ENCODE measurements at regions not wholly inside any gene's neighbourhood (a gene's known extent, or its start where the extent isn't known, plus 50 kb on each side); places are given as distances from the start of the nearest gene placed in this dataset.

DNA sequence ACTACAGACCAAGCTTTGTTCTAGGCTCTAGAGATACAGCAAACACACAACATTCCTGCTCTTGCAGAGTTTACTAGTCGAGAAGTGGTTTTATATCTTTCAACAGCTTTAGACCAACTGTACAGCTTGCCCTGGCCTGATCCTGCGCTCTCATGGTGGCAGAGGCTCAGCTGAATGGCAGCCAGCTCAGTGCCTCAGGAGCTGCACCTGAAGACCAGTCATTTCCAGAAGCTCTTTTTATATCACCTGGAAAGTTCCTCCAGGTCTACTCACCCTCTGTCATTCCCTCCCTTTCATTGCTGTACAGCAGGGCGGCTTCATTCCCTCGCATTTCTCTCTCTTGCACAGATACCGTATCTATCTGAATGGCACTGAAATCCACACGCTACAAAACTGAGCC is 319.8 kb downstream of the GATA3 start:
- Histone ChIP-seq H3K9me3 (ENCODE audit: insufficient read depth, low read depth, low read length) (no peaks in the 10 kb centered on the region), H2BK5ac (ENCODE audit: low read depth, low read length, poor library complexity) (no peak overlapping the region), H3K4me2 (ENCODE audit: low read length) (no peak overlapping the region), H3K18ac (ENCODE audit: low read length) (no peak overlapping the region), H3K4ac (ENCODE audit: low read depth, low read length) (no peak overlapping the region), H3K27ac (ENCODE audit: low read depth, low read length) (no peak overlapping the region), H3K23ac (ENCODE audit: low read length) (no peak overlapping the region), H3K4me1 (ENCODE audit: control insufficient read depth in 1 of 2, insufficient read depth in 2 of 2, low read length in 2 of 2) (peaks cover 0 to 3% of the 10 kb centered on the region in 2 experiments), H3K36me3 (ENCODE audit: control insufficient read depth in 1 of 2, insufficient read depth in 2 of 2, low read length in 2 of 2) (no peaks in the 10 kb centered on the region), H2AFZ (ENCODE audit: insufficient read depth, low read length, poor library complexity) (no peak overlapping the region), H4K91ac (ENCODE audit: low read depth, low read length) (peak overlapping the region; percentile 26), H3K27me3 (ENCODE audit: insufficient read depth, low read length) (no peaks in the 10 kb centered on the region), H2BK120ac (ENCODE audit: insufficient read depth, low read length, poor library complexity) (no peak overlapping the region), H2BK12ac (ENCODE audit: low read length) (no peak overlapping the region), H3K79me2 (ENCODE audit: control insufficient read depth, insufficient read depth, low read length, poor library complexity) (no peaks in the 10 kb centered on the region), H3K14ac (ENCODE audit: low read length) (no peak overlapping the region), H3K79me1 (ENCODE audit: low read length) (peaks cover 5% of the 10 kb centered on the region), H2AK5ac (ENCODE audit: low read length) (peak overlapping the region; percentile 79), H3K4me3 (ENCODE audit: low read depth, low read length) (no peak overlapping the region), H3K9ac (ENCODE audit: low read length) (no peak overlapping the region), H4K8ac (ENCODE audit: low read depth, low read length) (no peak overlapping the region), H4K12ac (ENCODE audit: low read depth, low read length) (no peak overlapping the region)
- DNase-seq: peak in 1 of 2 donors; percentile 20
- WGBS (ENCODE audit: extremely low coverage, insufficient coverage, insufficient read length): no CpG with 5 or more reads among the region's 6 CpGs

DNA sequence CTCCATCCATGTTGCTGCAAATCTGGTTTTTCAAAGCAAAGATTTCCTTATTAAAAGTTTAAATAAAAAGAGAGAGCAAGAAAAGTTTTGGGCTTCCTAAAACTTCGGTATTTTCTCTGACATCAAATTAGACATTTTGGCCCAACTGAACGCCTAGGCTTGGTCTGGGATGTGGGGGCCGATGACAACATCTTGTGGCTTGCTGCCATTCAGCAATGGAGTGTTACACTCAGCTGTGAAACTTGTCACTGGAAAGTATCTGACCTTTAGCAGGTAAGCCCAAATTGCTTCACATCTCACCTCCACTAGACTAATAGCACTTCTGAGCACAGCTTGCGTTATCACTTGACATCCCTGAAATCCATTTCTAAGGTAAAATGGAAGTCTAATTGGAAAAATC is 320.6 kb downstream of the GATA3 start:
- H3K23ac ChIP-seq (ENCODE audit: low read length): no peak overlapping the region

DNA sequence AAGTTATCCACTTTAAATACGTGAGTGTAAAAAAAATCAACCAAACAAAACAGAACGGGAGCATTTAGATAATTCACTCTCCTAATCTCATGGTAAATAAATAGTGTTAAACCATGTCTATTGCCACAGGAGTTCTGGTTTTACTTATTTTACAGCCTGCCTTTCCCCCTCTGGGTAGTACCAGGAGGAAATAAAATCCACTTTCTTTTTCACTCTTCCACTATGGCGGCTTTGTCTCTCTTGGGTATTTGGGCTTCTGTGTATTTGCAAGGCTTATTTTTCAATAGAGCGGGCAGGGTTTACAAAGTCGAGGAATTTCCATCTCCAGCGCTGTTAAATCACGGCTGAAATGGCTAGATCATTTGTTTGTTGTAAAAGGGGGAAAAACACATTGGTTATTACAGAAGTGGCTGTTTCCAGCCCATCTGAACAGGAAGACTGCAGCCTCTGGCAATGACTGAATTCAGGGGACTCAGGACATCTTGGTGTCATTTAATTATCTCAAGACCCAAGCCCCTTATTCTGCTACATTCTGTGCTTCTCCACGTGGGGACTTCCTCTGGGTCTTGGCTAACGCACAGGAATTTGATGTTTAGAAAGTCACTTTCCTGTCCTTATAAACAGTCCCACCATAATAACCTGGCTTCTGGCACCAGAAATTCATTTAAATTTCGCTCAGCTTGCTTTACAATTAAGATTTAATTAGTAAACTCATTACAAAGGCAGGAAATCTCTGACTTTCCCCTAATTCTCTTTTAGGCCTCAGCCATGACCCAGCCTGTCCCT is 323.9 kb downstream of the GATA3 start:
- Histone ChIP-seq H3K79me2 (ENCODE audit: control insufficient read depth, insufficient read depth, low read length, poor library complexity) (no peaks in the 10 kb centered on the region), H2BK120ac (ENCODE audit: insufficient read depth, low read length, poor library complexity) (no peak overlapping the region), H2AK5ac (ENCODE audit: low read length) (no peak overlapping the region), H3K23ac (ENCODE audit: low read length) (no peak overlapping the region), H3K79me1 (ENCODE audit: low read length) (peaks cover 6% of the 10 kb centered on the region), H3K27ac (ENCODE audit: low read depth, low read length) (no peak overlapping the region), H2AFZ (ENCODE audit: insufficient read depth, low read length, poor library complexity) (no peak overlapping the region), H3K9me3 (ENCODE audit: insufficient read depth, low read depth, low read length) (no peaks in the 10 kb centered on the region), H3K4me3 (ENCODE audit: low read depth, low read length) (no peak overlapping the region), H3K4me2 (ENCODE audit: low read length) (no peak overlapping the region), H4K8ac (ENCODE audit: low read depth, low read length) (no peak overlapping the region), H3K14ac (ENCODE audit: low read length) (no peak overlapping the region), H2BK12ac (ENCODE audit: low read length) (peak overlapping the region; percentile 81), H2BK5ac (ENCODE audit: low read depth, low read length, poor library complexity) (no peak overlapping the region), H3K36me3 (ENCODE audit: control insufficient read depth in 1 of 2, insufficient read depth in 2 of 2, low read length in 2 of 2) (no peaks in the 10 kb centered on the region), H3K18ac (ENCODE audit: low read length) (no peak overlapping the region), H4K91ac (ENCODE audit: low read depth, low read length) (no peak overlapping the region), H3K4me1 (ENCODE audit: control insufficient read depth in 1 of 2, insufficient read depth in 2 of 2, low read length in 2 of 2) (peaks cover 6 to 7% of the 10 kb centered on the region in 2 experiments), H4K12ac (ENCODE audit: low read depth, low read length) (no peak overlapping the region), H3K4ac (ENCODE audit: low read depth, low read length) (no peak overlapping the region), H3K9ac (ENCODE audit: low read length) (no peak overlapping the region), H3K27me3 (ENCODE audit: insufficient read depth, low read length) (no peaks in the 10 kb centered on the region)
- no peak for DNase-seq
- WGBS (ENCODE audit: extremely low coverage, insufficient coverage, insufficient read length): no CpG with 5 or more reads among the region's 10 CpGs

More for the DNA sequence above, 320.6 kb downstream of the GATA3 start:
- Histone ChIP-seq H4K8ac (ENCODE audit: low read depth, low read length) (no peak overlapping the region), H4K12ac (ENCODE audit: low read depth, low read length) (no peak overlapping the region), H3K4me1 (ENCODE audit: control insufficient read depth in 1 of 2, insufficient read depth in 2 of 2, low read length in 2 of 2) (peaks cover 0 to 3% of the 10 kb centered on the region in 2 experiments), H2AK5ac (ENCODE audit: low read length) (no peak overlapping the region), H4K91ac (ENCODE audit: low read depth, low read length) (no peak overlapping the region), H3K9ac (ENCODE audit: low read length) (no peak overlapping the region), H3K27me3 (ENCODE audit: insufficient read depth, low read length) (no peaks in the 10 kb centered on the region), H3K4me3 (ENCODE audit: low read depth, low read length) (no peak overlapping the region), H3K27ac (ENCODE audit: low read depth, low read length) (no peak overlapping the region), H3K79me2 (ENCODE audit: control insufficient read depth, insufficient read depth, low read length, poor library complexity) (no peaks in the 10 kb centered on the region), H3K14ac (ENCODE audit: low read length) (no peak overlapping the region), H3K9me3 (ENCODE audit: insufficient read depth, low read depth, low read length) (no peaks in the 10 kb centered on the region), H3K79me1 (ENCODE audit: low read length) (peaks cover 5% of the 10 kb centered on the region), H2BK12ac (ENCODE audit: low read length) (no peak overlapping the region), H2BK120ac (ENCODE audit: insufficient read depth, low read length, poor library complexity) (no peak overlapping the region), H3K18ac (ENCODE audit: low read length) (no peak overlapping the region), H2BK5ac (ENCODE audit: low read depth, low read length, poor library complexity) (no peak overlapping the region), H3K4ac (ENCODE audit: low read depth, low read length) (no peak overlapping the region), H3K4me2 (ENCODE audit: low read length) (no peak overlapping the region), H2AFZ (ENCODE audit: insufficient read depth, low read length, poor library complexity) (no peak overlapping the region), H3K36me3 (ENCODE audit: control insufficient read depth in 1 of 2, insufficient read depth in 2 of 2, low read length in 2 of 2) (no peaks in the 10 kb centered on the region)
- no peak for DNase-seq
- no CpG with 5 or more reads among the region's 4 CpGs for WGBS (ENCODE audit: extremely low coverage, insufficient coverage, insufficient read length)

DNA sequence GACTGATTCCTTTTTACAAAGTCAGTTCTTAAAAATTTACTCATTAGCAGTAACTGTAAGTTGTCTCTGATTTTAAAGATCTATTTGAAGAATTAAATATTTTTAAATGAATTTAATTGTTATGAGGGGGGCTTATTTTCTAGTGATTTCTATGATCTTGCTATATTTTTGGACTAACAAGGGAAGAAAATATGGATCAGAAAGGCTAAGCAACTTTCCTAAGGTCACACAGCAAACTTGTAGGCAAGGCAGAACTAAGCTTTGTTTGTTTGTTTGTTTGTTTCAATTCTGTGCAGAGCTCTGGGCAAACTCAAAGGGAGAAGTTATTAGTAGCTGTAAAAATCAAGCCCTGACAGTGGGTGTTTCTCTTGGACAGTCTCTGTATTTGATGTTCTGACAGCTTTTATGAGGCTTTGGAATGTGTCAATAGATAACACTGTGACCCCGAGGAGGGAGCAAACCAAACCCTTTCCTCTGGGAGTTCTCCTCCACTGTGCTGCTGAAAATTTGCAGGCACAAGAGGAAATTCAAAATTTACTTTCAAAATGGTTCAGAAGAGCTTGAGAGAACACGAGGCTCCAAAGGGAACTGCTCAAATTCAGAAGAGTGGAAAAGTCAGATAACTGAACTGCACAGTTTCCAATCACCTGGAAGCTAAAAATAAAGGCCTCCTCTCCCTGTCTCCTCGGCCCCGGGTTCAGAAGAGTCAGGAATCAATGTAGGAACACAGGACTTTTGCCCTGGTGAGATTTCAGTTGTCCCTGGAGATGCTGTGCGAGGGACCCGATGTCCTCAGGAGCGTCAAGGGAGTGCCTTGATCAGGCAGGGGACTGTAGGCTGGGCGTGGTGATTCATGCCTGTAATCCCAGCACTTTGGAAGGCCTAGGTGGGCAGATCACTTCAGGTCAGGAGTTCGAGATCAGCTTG is 325.7 kb downstream of the GATA3 start:
- Histone ChIP-seq H3K4ac (ENCODE audit: low read depth, low read length) (no peak overlapping the region), H4K8ac (ENCODE audit: low read depth, low read length) (no peak overlapping the region), H3K14ac (ENCODE audit: low read length) (no peak overlapping the region), H3K18ac (ENCODE audit: low read length) (no peak overlapping the region), H3K27ac (ENCODE audit: low read depth, low read length) (peak overlapping the region; percentile 75), H3K23ac (ENCODE audit: low read length) (no peak overlapping the region), H4K12ac (ENCODE audit: low read depth, low read length) (no peak overlapping the region), H3K4me2 (ENCODE audit: low read length) (no peak overlapping the region), H3K4me3 (ENCODE audit: low read depth, low read length) (no peak overlapping the region), H2BK12ac (ENCODE audit: low read length) (no peak overlapping the region), H2BK120ac (ENCODE audit: insufficient read depth, low read length, poor library complexity) (peak overlapping the region; percentile 4), H4K91ac (ENCODE audit: low read depth, low read length) (peak overlapping the region; percentile 22), H3K9ac (ENCODE audit: low read length) (no peak overlapping the region), H2AK5ac (ENCODE audit: low read length) (no peak overlapping the region), H3K27me3 (ENCODE audit: insufficient read depth, low read length) (no peaks in the 10 kb centered on the region), H2AFZ (ENCODE audit: insufficient read depth, low read length, poor library complexity) (no peak overlapping the region), H3K79me1 (ENCODE audit: low read length) (peaks cover 5% of the 10 kb centered on the region), H2BK5ac (ENCODE audit: low read depth, low read length, poor library complexity) (peak overlapping the region; percentile 2), H3K9me3 (ENCODE audit: insufficient read depth, low read depth, low read length) (no peaks in the 10 kb centered on the region), H3K36me3 (ENCODE audit: control insufficient read depth in 1 of 2, insufficient read depth in 2 of 2, low read length in 2 of 2) (no peaks in the 10 kb centered on the region), H3K79me2 (ENCODE audit: control insufficient read depth, insufficient read depth, low read length, poor library complexity) (no peaks in the 10 kb centered on the region), H3K4me1 (ENCODE audit: control insufficient read depth in 1 of 2, insufficient read depth in 2 of 2, low read length in 2 of 2) (peaks cover 7 to 9% of the 10 kb centered on the region in 2 experiments)
- DNase-seq: no peak
- WGBS (ENCODE audit: extremely low coverage, insufficient coverage, insufficient read length): no CpG with 5 or more reads among the region's 9 CpGs
